ENCODE measurements at regions not wholly inside any gene's neighbourhood (a gene's known extent, or its start where the extent isn't known, plus 50 kb on each side); places are given as distances from the start of the nearest gene placed in this dataset.

DNA sequence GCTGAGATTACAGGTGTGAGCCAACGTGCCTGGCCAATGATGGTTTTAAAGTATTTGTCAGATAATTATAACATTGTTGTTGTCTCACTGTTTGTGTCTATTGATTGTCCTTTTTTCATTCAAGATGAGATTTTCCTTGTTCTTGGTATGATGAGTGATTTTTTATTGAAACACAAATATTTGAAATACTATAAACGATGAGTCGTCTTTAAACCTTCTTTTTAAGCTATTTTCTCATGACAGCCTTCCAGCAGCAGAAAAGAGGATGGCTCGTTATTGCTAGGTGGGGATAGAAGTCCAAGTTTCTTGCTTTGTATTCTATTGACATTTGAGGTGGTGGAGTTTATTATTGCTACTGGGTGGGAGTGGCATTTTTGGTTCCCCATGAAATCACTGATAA is 61.7 kb upstream of the MDFIC2 start:
- TF ChIP-seq, protein P1, sequence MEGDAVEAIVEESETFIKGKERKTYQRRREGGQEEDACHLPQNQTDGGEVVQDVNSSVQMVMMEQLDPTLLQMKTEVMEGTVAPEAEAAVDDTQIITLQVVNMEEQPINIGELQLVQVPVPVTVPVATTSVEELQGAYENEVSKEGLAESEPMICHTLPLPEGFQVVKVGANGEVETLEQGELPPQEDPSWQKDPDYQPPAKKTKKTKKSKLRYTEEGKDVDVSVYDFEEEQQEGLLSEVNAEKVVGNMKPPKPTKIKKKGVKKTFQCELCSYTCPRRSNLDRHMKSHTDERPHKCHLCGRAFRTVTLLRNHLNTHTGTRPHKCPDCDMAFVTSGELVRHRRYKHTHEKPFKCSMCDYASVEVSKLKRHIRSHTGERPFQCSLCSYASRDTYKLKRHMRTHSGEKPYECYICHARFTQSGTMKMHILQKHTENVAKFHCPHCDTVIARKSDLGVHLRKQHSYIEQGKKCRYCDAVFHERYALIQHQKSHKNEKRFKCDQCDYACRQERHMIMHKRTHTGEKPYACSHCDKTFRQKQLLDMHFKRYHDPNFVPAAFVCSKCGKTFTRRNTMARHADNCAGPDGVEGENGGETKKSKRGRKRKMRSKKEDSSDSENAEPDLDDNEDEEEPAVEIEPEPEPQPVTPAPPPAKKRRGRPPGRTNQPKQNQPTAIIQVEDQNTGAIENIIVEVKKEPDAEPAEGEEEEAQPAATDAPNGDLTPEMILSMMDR (IDR thresholded peaks at IDR 0.05), result no peak
- TF ChIP-seq POLR2A (IDR thresholded peaks at IDR 0.05), result no peak

All from thyroid gland (tissue), 4 donors.